Dedifferentiated amniotic fluid mesenchymal stem cell (primary cell): ENCODE measurements at regions not wholly inside any gene's neighbourhood (a gene's known extent, or its start where the extent isn't known, plus 50 kb on each side); places are given as distances from the start of the nearest gene placed in this dataset.

Experiments
- DNase-seq: peaks from one replicate; pipeline ENCODE4 v3.0.0-alpha.2; 2016; ENCODE audit errors: extremely low spot score

DNA sequence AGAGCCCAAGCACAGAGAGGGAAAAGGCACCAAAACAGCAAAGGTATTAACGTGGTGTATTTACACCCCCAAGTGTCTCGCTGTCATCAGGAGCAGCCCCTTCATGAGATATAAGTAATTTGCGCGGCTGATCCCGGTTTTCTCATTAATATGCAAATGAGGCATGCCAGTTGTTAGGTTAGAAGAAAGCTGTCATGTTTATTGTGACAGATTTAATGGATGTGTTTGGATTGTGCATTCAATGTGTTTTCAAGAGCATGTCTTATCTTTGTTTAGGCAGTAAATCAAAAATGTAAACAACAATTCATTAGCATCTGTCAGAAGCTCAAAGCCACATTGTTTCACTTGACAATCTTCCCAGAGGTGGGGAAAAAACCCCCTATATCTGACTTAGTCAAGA, 56.5 kb upstream of the CTBP2 start:
- no peak for DNase-seq

DNA sequence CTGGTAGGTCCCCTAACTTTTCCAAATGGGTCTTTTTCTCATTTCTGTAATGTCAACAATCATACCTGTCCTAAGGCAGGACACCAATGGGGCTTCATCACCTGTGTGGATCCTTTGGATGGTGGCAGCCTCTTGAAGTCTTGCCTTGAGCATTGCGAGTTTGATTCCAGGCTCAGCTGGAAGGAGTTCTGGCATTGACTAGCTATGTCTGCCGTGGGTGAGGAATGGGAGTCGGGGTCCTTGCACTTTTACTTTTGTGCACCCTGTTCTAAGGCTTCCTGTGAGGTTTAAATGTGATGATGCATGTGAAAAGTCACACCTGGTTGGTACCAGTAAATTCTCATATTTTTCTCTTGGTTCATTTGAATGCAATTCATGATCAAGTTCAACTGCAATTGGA, 55.9 kb upstream of the CTBP2 start:
- DNase-seq: no peak

DNA sequence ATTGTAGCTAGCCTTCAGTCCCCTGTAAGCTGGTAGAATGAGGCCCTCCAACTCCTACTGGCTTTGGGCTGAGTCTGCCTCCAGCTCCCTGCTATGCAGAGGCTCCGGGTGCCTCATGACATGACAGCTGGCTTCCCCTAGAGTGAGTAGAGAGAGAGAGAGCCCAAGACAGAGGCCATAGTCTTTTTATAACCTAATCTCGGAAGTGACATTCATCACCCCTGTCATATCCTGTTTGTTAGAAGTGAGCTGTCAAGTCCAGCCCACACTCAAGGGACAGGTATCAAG, 53.9 kb upstream of the CTBP2 start:
- DNase-seq: no peak

DNA sequence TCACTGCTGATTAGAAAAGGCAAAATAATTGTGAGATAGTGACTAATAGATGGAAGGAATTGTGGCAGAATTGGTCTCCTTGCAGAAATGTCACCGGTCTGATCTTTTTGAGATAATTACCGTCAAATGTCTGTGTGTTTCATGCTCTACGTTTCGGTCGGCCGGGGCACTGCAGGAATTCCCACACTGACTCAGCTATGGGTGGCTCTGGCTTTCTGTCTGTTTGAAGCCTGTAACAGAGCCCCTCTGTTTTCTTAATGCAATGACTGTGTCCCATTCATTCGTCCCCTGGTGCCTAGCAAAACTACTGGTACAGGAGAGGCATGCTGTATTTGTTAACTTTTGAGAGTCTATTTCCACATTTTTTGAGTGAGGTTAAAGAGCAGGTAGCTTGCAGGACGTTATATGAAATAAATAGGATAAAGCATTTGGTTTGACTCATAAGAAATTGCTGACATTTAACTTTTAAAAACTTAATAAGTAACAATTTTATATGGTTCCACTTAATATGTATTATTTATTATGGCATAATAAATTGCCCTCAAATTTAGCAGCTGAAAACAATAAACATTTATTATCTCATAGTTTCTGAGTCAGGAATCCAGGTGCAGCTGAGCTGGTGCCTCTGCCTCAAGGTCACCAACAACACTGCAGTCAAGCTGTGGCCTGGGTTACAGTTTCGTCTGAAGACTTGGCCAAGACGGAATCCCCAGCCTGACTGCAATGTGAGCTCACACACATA, 53.3 kb upstream of the CTBP2 start:
- DNase-seq: no peak

DNA sequence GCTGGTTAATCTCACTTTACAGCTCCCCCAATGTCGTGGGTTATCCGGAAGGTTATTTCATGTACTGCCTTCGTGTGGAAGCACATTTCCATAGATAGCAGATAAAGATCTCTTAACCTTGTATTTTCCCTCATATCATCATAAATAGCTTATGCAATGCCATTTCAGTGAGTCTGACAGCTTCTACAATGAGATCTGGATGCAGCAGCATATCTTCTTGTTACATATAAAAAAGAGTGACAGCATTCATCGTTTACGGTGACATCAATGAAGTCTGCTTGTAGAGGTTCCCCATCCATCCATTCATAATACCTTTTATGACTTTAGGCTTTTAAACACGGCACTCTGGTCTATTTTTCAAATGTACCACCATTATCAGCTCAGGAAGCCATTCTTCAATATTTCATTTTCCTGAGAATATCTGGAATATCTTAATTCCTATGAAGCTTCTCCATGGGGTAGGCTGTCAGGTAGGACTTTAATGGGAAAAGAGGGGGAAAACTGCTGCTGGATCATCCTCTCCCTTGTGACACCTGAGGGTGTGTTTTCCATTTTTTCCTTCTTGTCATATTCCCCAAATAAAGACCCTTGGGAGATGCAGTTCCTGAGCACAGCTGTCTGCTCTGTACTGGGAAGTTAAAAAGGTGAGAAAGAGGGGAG, 51.9 kb upstream of the CTBP2 start:
- no peak for DNase-seq
